ENCODE measurements at regions not wholly inside any gene's neighbourhood (a gene's known extent, or its start where the extent isn't known, plus 50 kb on each side); places are given as distances from the start of the nearest gene placed in this dataset.
"Not testable (repeated sequence)": the region's sequence is repeated elsewhere in the genome, so short reads cannot be mapped to it uniquely, and the experiment has no call there.

- Histone ChIP-seq H3K4me3 (no peak overlapping the region), H3K27ac (peak overlapping the region in 6 of 21 experiments; percentile 24 to 62 (median 42))
These were observed 143.8 kb downstream of the FGF1 start for GRCh38 chr5:142542078-142542477.

- peak overlapping the region in 10 of 21 experiments; percentile 7 to 69 (median 34) for H3K27ac ChIP-seq
- H3K4me3 ChIP-seq: no peak overlapping the region
These were observed 144.9 kb downstream of the FGF1 start for GRCh38 chr5:142540922-142541422.

- H3K27ac ChIP-seq: no peak overlapping the region
These were observed 146.6 kb downstream of the FGF1 start for GRCh38 chr5:142539154-142539740.

GRCh38 chr5:142537938-142538337 is 148.0 kb downstream of the FGF1 start:
- Histone ChIP-seq H3K4me3 (no peak overlapping the region), H3K27ac (no peak overlapping the region)

More at GRCh38 chr5:142539154-142539740, 146.6 kb downstream of the FGF1 start:
- H3K4me3 ChIP-seq: no peak overlapping the region

- H3K27ac ChIP-seq: no peak overlapping the region
- no peak overlapping the region for H3K4me3 ChIP-seq
These were observed 153.1 kb downstream of the FGF1 start for GRCh38 chr5:142532781-142533176.

GRCh38 chr5:142531977-142532780 is 153.7 kb downstream of the FGF1 start:
- Histone ChIP-seq H3K4me3 (no peak overlapping the region), H3K27ac (no peak overlapping the region)

GRCh38 chr5:142530904-142531303 is 155.0 kb downstream of the FGF1 start:
- Histone ChIP-seq H3K4me3 (no peak overlapping the region), H3K27ac (no peak overlapping the region)

- Histone ChIP-seq H3K4me3 (no peak overlapping the region), H3K27ac (peak overlapping the region in 4 of 21 experiments; percentile 9 to 62 (median 18))
These were observed 156.1 kb downstream of the FGF1 start for GRCh38 chr5:142529626-142530278.

GRCh38 chr5:142527664-142528295 is 158.1 kb downstream of the FGF1 start:
- H3K27ac ChIP-seq: no peak overlapping the region
- H3K4me3 ChIP-seq: no peak overlapping the region

GRCh38 chr5:142527234-142527633 is 158.7 kb downstream of the FGF1 start:
- no peak overlapping the region for H3K27ac ChIP-seq
- H3K4me3 ChIP-seq: no peak overlapping the region

- no peak overlapping the region for H3K4me3 ChIP-seq
- no peak overlapping the region for H3K27ac ChIP-seq
These were observed 162.9 kb downstream of the FGF1 start for GRCh38 chr5:142522983-142523382.

GRCh38 chr5:142521706-142522105 is 164.2 kb downstream of the FGF1 start:
- no peak overlapping the region for H3K27ac ChIP-seq
- no peak overlapping the region for H3K4me3 ChIP-seq

GRCh38 chr5:142520885-142521284 is 165.0 kb downstream of the FGF1 start:
- Histone ChIP-seq H3K27ac (no peak overlapping the region), H3K4me3 (no peak overlapping the region)

- not testable (repeated sequence) for H3K27ac ChIP-seq, H3K4me3 ChIP-seq
These were observed 166.0 kb downstream of the FGF1 start for GRCh38 chr5:142519913-142520312.

GRCh38 chr5:142517840-142518239 is 168.1 kb downstream of the FGF1 start:
- Histone ChIP-seq H3K4me3 (no peak overlapping the region), H3K27ac (no peak overlapping the region)

GRCh38 chr5:142516732-142517131 is 169.2 kb downstream of the FGF1 start:
- Histone ChIP-seq H3K27ac (no peak overlapping the region), H3K4me3 (no peak overlapping the region)

- Histone ChIP-seq H3K4me3 (no peak overlapping the region), H3K27ac (no peak overlapping the region)
These were observed 170.9 kb downstream of the FGF1 start for GRCh38 chr5:142515036-142515435.

- H3K4me3 ChIP-seq: no peak overlapping the region
- H3K27ac ChIP-seq: no peak overlapping the region
These were observed 171.7 kb downstream of the FGF1 start for GRCh38 chr5:142514196-142514595.

GRCh38 chr5:142512043-142513042 is 173.5 kb downstream of the FGF1 start:
- Histone ChIP-seq H3K27ac (no peak overlapping the region), H3K4me3 (no peak overlapping the region)

Data from skin epidermis (tissue), 12 donors.